ENCODE measurements at regions not wholly inside any gene's neighbourhood (a gene's known extent, or its start where the extent isn't known, plus 50 kb on each side); places are given as distances from the start of the nearest gene placed in this dataset.

GRCh38 chr19:31641591-31641990 is 292.4 kb upstream of the TSHZ3 start:
- DNase-seq (ENCODE audit: low read depth) = no peak
- no peak overlapping the region for H3K4me3 ChIP-seq (ENCODE audit: low read depth, low read length)

GRCh38 chr19:31648347-31648746 is 299.1 kb upstream of the TSHZ3 start:
- TF ChIP-seq CTCF (IDR thresholded peaks at IDR 0.05; ENCODE audit: insufficient read depth, low read length) = no peak
- peak; percentile 7 for DNase-seq (ENCODE audit: low read depth)
- H3K4me3 ChIP-seq (ENCODE audit: low read depth, low read length) = no peak overlapping the region

More at GRCh38 chr19:31641591-31641990, 292.4 kb upstream of the TSHZ3 start:
- TF ChIP-seq CTCF (IDR thresholded peaks at IDR 0.05; ENCODE audit: insufficient read depth, low read length) = no peak

GRCh38 chr19:31656507-31656906 is 307.3 kb upstream of the TSHZ3 start:
- H3K4me3 ChIP-seq (ENCODE audit: low read depth, low read length) = no peak overlapping the region
- TF ChIP-seq CTCF (IDR thresholded peaks at IDR 0.05; ENCODE audit: insufficient read depth, low read length) = no peak
- DNase-seq (ENCODE audit: low read depth) = no peak

GRCh38 chr19:31658993-31659896 is 310.0 kb upstream of the TSHZ3 start:
- TF ChIP-seq CTCF (IDR thresholded peaks at IDR 0.05; ENCODE audit: insufficient read depth, low read length) = no peak
- H3K4me3 ChIP-seq (ENCODE audit: low read depth, low read length) = no peak overlapping the region
- no peak for DNase-seq (ENCODE audit: low read depth)

- H3K4me3 ChIP-seq (ENCODE audit: low read depth, low read length) = no peak overlapping the region
- peak; percentile 26 for DNase-seq (ENCODE audit: low read depth)
- TF ChIP-seq CTCF (IDR thresholded peaks at IDR 0.05; ENCODE audit: insufficient read depth, low read length) = no peak
Measured at GRCh38 chr19:31659897-31660210, 310.6 kb upstream of the TSHZ3 start.

- H3K4me3 ChIP-seq (ENCODE audit: low read depth, low read length) = no peak overlapping the region
- TF ChIP-seq CTCF (IDR thresholded peaks at IDR 0.05; ENCODE audit: insufficient read depth, low read length) = no peak
- no peak for DNase-seq (ENCODE audit: low read depth)
Measured at GRCh38 chr19:31664096-31664495, 314.9 kb upstream of the TSHZ3 start.

GRCh38 chr19:31664997-31665396 is 315.8 kb upstream of the TSHZ3 start:
- no peak for DNase-seq (ENCODE audit: low read depth)
- no peak overlapping the region for H3K4me3 ChIP-seq (ENCODE audit: low read depth, low read length)
- no peak for TF ChIP-seq CTCF (IDR thresholded peaks at IDR 0.05; ENCODE audit: insufficient read depth, low read length)
